ENCODE measurements at regions not wholly inside any gene's neighbourhood (a gene's known extent, or its start where the extent isn't known, plus 50 kb on each side); places are given as distances from the start of the nearest gene placed in this dataset.
"Not testable (repeated sequence)": the region's sequence is repeated elsewhere in the genome, so short reads cannot be mapped to it uniquely, and the experiment has no call there.

DNA sequence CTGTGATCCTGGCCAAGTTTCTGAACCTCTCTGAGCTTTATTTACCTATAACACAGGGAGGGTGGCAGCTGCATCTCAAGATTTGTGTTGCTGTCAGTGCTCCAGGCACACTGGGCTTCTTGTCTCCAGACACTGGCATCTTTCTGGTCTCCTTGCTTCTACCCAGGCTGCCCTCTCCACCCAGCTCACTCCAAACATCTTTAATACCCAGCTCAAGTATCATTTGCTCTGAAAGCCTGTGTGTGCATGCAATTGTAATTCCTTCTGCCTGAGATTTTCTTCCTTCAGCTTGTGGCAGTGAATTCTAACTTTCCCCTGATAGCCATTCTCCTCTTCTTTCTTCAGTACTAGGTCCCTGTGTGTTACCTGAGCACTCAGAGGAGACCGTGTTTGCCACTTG lies 50.7 kb upstream of the USP7 start:
- H3K27me3 ChIP-seq: no peaks in the 10 kb centered on the region
- H3K4me1 ChIP-seq: peaks cover 0 to 3% (median 0%) of the 10 kb centered on the region in 4 donors
- TF ChIP-seq, protein P1, sequence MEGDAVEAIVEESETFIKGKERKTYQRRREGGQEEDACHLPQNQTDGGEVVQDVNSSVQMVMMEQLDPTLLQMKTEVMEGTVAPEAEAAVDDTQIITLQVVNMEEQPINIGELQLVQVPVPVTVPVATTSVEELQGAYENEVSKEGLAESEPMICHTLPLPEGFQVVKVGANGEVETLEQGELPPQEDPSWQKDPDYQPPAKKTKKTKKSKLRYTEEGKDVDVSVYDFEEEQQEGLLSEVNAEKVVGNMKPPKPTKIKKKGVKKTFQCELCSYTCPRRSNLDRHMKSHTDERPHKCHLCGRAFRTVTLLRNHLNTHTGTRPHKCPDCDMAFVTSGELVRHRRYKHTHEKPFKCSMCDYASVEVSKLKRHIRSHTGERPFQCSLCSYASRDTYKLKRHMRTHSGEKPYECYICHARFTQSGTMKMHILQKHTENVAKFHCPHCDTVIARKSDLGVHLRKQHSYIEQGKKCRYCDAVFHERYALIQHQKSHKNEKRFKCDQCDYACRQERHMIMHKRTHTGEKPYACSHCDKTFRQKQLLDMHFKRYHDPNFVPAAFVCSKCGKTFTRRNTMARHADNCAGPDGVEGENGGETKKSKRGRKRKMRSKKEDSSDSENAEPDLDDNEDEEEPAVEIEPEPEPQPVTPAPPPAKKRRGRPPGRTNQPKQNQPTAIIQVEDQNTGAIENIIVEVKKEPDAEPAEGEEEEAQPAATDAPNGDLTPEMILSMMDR (IDR thresholded peaks at IDR 0.05): no peak
- no peak for TF ChIP-seq POLR2A (IDR thresholded peaks at IDR 0.05)
- H3K36me3 ChIP-seq: no peaks in the 10 kb centered on the region
- no peak overlapping the region for H3K4me3 ChIP-seq
- ATAC-seq (no peak), DNase-seq (no peak)
- no peaks in the 10 kb centered on the region for H3K9me3 ChIP-seq
- H3K27ac ChIP-seq: no peak overlapping the region
- 93% methylated on average over 1 of the region's 1 CpG for WGBS (ENCODE audit: insufficient coverage, low coverage, low lambda C conversion rate, missing lambda C conversion rate)
- intact Hi-C loops (cut with DNase I): no loop called here

GRCh38 chr16:9015489-9015888 lies 51.8 kb upstream of the USP7 start:
- H3K4me1 ChIP-seq: no peaks in the 10 kb centered on the region
- ATAC-seq: peak; percentile 43 to 78 (median 50)
- H3K9me3 ChIP-seq: no peaks in the 10 kb centered on the region
- TF ChIP-seq, protein P1 (IDR thresholded peaks at IDR 0.05): no peak
- TF ChIP-seq POLR2A (IDR thresholded peaks at IDR 0.05): no peak
- WGBS (ENCODE audit: insufficient coverage, low coverage, low lambda C conversion rate, missing lambda C conversion rate): 34% methylated on average over 8 of the region's 10 CpGs
- no peak for DNase-seq
- no peak overlapping the region for H3K4me3 ChIP-seq
- H3K27me3 ChIP-seq: no peaks in the 10 kb centered on the region
- no peaks in the 10 kb centered on the region for H3K36me3 ChIP-seq
- H3K27ac ChIP-seq: no peak overlapping the region
- intact Hi-C loops (cut with DNase I): no loop called here

- intact Hi-C loops (cut with DNase I); H3K9me3 ChIP-seq; DNase-seq; H3K4me1 ChIP-seq; ATAC-seq; H3K36me3 ChIP-seq; H3K4me3 ChIP-seq; H3K27ac ChIP-seq; H3K27me3 ChIP-seq: not testable (repeated sequence)
- 83% methylated on average over 1 of the region's 1 CpG for WGBS (ENCODE audit: insufficient coverage, low coverage, low lambda C conversion rate, missing lambda C conversion rate)
Measured at GRCh38 chr16:9016005-9016404, 52.3 kb upstream of the USP7 start.

DNA sequence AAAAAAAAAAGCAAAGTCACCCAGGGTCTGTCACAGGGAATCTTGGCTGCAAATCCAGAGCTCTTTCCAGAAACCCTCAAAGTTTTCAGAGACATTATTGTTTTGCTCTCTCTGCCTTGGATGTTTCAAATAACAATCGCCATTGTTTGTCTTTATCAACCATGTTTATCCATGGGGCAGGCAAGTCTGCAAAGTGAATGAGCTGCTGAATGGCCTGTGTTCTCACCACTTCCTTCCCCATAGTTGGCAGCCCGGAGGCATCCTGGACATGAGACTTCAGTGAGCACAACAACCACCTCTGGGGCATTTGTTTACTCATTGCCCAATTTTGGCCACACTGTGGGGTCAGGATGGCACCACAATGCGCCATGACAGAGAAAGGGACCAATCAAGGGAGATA lies 53.1 kb upstream of the USP7 start:
- no peaks in the 10 kb centered on the region for H3K9me3 ChIP-seq
- ATAC-seq: peak; percentile 18 to 63 (median 50)
- 36% methylated on average over 2 of the region's 3 CpGs for WGBS (ENCODE audit: insufficient coverage, low coverage, low lambda C conversion rate, missing lambda C conversion rate)
- TF ChIP-seq, protein P1 (IDR thresholded peaks at IDR 0.05): no peak
- TF ChIP-seq POLR2A (IDR thresholded peaks at IDR 0.05): no peak
- no peaks in the 10 kb centered on the region for H3K36me3 ChIP-seq
- no peaks in the 10 kb centered on the region for H3K4me1 ChIP-seq
- no peak for DNase-seq
- H3K4me3 ChIP-seq: no peak overlapping the region
- H3K27me3 ChIP-seq: no peaks in the 10 kb centered on the region
- no peak overlapping the region for H3K27ac ChIP-seq
- intact Hi-C loops (cut with DNase I): no loop called here

DNA sequence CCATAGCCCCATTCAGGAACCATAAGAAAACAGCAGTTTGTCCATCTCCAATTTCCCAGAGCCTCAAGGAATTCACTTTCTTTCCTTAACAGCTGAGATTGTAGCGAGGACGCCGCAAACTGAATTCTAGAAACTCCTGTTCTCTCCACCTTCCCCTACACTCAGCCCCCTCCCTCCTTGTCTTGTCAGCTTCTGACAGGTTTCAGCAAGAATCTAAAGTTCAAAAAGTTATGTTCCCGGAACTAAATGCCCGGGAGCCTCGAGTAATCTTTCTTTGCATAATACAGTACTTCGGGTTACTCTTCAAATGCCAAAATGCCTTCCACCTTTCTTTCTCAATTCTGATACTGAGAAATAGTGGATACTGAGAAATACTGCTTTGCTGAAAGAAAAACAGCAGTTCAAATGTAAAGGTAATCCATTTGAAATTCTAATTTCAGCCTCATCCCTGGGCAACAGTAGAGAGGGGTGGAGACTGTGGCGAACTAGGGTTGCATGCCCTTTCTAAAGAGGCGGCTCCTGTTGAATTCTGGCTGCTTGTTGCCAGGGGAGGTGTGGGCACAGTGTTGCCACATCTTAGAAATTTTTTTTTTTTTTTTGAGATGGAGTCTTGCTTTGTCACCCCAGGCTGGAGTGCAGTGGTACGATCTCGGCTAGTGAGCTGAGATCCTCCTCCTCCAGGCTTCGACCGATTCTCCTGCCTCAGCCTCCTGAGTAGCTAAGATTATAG lies 63.5 kb upstream of the USP7 start:
- H3K36me3 ChIP-seq: no peaks in the 10 kb centered on the region
- H3K9me3 ChIP-seq: no peaks in the 10 kb centered on the region
- intact Hi-C loops (cut with DNase I): no loop called here
- WGBS (ENCODE audit: insufficient coverage, low coverage, low lambda C conversion rate, missing lambda C conversion rate): 66% methylated on average over 10 of the region's 13 CpGs
- H3K4me3 ChIP-seq: no peak overlapping the region
- TF ChIP-seq, protein P1 (IDR thresholded peaks at IDR 0.05): no peak
- no peak for TF ChIP-seq POLR2A (IDR thresholded peaks at IDR 0.05)
- no peak for ATAC-seq
- DNase-seq: no peak
- no peak overlapping the region for H3K27ac ChIP-seq
- H3K4me1 ChIP-seq: no peaks in the 10 kb centered on the region
- no peaks in the 10 kb centered on the region for H3K27me3 ChIP-seq

DNA sequence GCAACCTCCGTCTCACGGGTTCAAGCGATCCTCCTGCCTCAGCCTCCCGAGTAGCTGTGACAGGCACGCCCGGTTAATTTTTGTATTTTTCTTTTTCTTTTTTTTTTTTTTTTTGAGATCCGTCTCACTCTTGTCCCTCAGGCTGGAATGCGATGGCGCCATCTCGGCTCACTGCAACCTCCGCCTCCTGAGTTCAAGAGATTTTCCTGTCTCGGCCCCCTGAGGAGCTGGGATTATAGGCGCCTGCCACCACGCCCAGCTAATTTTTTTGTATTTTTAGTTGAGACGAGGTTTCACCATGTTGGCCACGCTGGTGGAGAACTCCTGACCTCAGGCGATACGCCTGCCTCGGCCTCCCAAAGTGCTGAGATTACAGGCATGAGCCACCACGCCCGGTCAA lies 63.0 kb upstream of the HAPSTR1 start:
- ATAC-seq; DNase-seq; H3K27ac ChIP-seq; H3K27me3 ChIP-seq; H3K4me3 ChIP-seq; intact Hi-C loops (cut with DNase I); H3K9me3 ChIP-seq; H3K36me3 ChIP-seq; H3K4me1 ChIP-seq: not testable (repeated sequence)
- WGBS (ENCODE audit: insufficient coverage, low coverage, low lambda C conversion rate, missing lambda C conversion rate): 80% methylated on average over 18 of the region's 21 CpGs
